ENCODE measurements at regions not wholly inside any gene's neighbourhood (a gene's known extent, or its start where the extent isn't known, plus 50 kb on each side); places are given as distances from the start of the nearest gene placed in this dataset.

DNA sequence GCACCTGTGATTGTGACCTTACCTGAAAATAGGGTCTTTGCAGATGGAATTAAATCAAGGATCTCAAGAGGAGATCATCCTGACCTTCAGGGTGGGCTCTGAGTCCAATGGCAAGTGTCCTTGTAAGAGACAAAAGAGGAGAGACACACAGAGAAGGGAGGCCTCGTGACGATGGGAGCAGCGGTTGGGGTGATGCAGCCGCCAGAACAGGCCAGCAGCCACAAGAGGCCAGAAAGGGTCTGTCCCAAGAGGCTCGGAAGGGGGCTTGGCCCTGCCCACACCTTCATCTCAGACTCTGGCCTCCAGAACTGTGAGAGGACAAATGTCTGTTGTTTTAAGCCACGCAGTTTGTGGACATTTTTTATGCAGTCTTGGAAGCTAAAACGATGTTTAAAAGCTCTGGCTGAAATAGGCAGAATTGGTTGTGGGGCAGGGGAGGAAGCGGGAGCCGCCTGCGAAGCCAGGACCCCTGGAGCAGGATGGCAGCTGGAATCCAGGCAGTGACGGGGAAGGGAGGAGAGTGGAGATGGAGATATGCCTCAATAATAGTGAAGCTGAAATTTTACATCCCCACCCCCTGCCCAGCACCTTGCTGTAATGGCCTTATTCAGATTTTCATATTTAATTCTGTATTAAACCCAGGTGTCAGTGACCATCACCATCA, 216.4 kb downstream of the ANKRD60 start:
- Histone ChIP-seq H4K20me1 (replicated peaks; ENCODE audit: control insufficient read depth, extremely low read depth, insufficient read depth, low read length) (no peaks in the 10 kb centered on the region), H3K27ac (ENCODE audit: insufficient read depth, low read depth, low read length) (no peak overlapping the region), H3K27me3 (ENCODE audit: control insufficient read depth in 2 of 2, insufficient read depth in 2 of 2, low read length in 2 of 2) (no peaks in the 10 kb centered on the region), H3K9ac (replicated peaks; ENCODE audit: extremely low read depth, insufficient read depth, low read length) (no peak overlapping the region), H3K9me3 (replicated peaks; ENCODE audit: control insufficient read depth, insufficient read depth, low read length) (no peaks in the 10 kb centered on the region), H3K4me3 (replicated peaks in 1 of 3; ENCODE audit: insufficient read depth in 1 of 3, low read depth in 1 of 3, low read length in 3 of 3) (no peak overlapping the region), H3K9me1 (replicated peaks; ENCODE audit: control insufficient read depth, extremely low read depth, insufficient read depth, low read length) (no peaks in the 10 kb centered on the region), H3K36me3 (ENCODE audit: control insufficient read depth in 2 of 2, extremely low read depth in 1 of 2, insufficient read depth in 2 of 2, low read length in 2 of 2) (no peaks in the 10 kb centered on the region), H3K4me2 (ENCODE audit: insufficient read depth, low read length) (no peak overlapping the region), H3K4me1 (ENCODE audit: control insufficient read depth, extremely low read depth, insufficient read depth, low read length) (no peaks in the 10 kb centered on the region), H3K79me2 (ENCODE audit: control insufficient read depth, insufficient read depth, low read length) (no peaks in the 10 kb centered on the region), H2AFZ (ENCODE audit: low read depth, low read length) (no peak overlapping the region)
- dilution Hi-C loops (cut with MboI; ENCODE audit: extremely low pct_ligation_motif_present, low sequenced_read_pairs) = no loop called here
- no peak for DNase-seq (ENCODE audit: low read depth, low spot score)
- ChIA-PET CTCF (interaction anchor here (0.8 to 1.1 kb wide), 2 partner anchors 20 to 358 kb away, joined by 3 read pairs; no protein-coding TSS in a partner anchor), POLR2A (no interaction called here)
- intact Hi-C loops (cut with micrococcal nuclease) = no loop called here
- no peak for FAIRE-seq
- TF ChIP-seq, protein P1, sequence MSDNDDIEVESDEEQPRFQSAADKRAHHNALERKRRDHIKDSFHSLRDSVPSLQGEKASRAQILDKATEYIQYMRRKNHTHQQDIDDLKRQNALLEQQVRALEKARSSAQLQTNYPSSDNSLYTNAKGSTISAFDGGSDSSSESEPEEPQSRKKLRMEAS (IDR thresholded peaks at IDR 0.05; ENCODE audit: insufficient read depth, insufficient read length) = no peak
- TF ChIP-seq MYC (IDR thresholded peaks at IDR 0.05; ENCODE audit: low read depth, low read length) (no peak), JUN (IDR thresholded peaks at IDR 0.05; ENCODE audit: borderline replicate concordance, insufficient read depth, insufficient read length, low read depth) (no peak), GATA2 (IDR thresholded peaks at IDR 0.05; ENCODE audit: insufficient read depth, insufficient read length, low read depth, low read length) (no peak), FOS (IDR thresholded peaks at IDR 0.05; ENCODE audit: borderline replicate concordance, insufficient read depth, low read length) (no peak), POLR2A (IDR thresholded peaks at IDR 0.05; ENCODE audit: low read depth, low read length) (no peak)
- TF ChIP-seq, protein P2, sequence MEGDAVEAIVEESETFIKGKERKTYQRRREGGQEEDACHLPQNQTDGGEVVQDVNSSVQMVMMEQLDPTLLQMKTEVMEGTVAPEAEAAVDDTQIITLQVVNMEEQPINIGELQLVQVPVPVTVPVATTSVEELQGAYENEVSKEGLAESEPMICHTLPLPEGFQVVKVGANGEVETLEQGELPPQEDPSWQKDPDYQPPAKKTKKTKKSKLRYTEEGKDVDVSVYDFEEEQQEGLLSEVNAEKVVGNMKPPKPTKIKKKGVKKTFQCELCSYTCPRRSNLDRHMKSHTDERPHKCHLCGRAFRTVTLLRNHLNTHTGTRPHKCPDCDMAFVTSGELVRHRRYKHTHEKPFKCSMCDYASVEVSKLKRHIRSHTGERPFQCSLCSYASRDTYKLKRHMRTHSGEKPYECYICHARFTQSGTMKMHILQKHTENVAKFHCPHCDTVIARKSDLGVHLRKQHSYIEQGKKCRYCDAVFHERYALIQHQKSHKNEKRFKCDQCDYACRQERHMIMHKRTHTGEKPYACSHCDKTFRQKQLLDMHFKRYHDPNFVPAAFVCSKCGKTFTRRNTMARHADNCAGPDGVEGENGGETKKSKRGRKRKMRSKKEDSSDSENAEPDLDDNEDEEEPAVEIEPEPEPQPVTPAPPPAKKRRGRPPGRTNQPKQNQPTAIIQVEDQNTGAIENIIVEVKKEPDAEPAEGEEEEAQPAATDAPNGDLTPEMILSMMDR (IDR thresholded peaks at IDR 0.05; ENCODE audit: extremely low read depth in 1 of 2, insufficient read depth in 1 of 2, low read depth in 1 of 2, low read length in 2 of 2) = no peak
- BruUV-seq (replicated peaks) = no TSS peak
